Right hindlimb (tissue), 1 donor: ENCODE measurements at regions not wholly inside any gene's neighbourhood (a gene's known extent, or its start where the extent isn't known, plus 50 kb on each side); places are given as distances from the start of the nearest gene placed in this dataset.
"Not testable (repeated sequence)": the region's sequence is repeated elsewhere in the genome, so short reads cannot be mapped to it uniquely, and the experiment has no call there.

Experiments
- DNase-seq: peaks from one replicate; pipeline ENCODE4 v3.0.0-alpha.2; 2018

DNA sequence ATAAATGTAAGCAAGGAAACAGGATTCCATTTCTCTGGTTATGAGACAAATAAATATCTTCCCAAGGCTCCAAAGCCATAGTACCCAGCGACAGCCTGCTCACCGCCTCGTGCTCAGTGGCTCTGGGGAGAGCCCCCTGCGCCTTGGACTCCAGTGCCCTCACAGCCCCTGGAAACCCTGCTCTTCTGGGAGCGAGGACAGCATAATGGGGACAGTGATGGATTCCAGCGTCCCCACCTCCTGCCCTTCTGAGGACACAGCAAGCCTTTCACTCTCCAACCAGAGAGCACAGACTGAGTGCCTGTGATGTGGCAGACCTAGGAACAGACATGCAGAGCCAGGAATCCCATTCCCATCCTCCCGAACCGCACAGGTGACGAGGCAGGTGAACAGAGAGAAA, 660.8 kb downstream of the TBC1D22A start:
- DNase-seq, result no peak

DNA sequence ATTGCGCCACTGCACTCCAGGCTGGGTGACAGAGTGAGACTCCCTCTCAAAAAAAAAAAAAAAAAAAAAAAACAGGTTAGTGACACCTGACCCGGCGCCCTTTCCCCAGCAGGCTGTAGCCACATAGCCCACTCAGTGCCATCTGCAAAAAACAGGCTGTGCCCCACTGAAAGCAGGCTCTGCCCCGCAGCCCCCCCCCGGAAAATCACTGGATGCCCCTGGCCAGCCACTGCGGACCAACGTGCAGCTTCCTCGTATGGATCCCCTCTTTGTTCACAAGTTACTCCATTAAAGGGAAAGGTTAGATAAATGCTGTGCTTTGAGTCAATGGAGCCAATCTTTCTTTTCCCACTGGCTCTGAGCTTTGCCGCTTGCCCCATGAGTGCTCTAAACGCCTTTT, 660.3 kb downstream of the TBC1D22A start:
- no peak for DNase-seq

GRCh38 chr22:47421846-47422245, 659.4 kb downstream of the TBC1D22A start:
- no peak for DNase-seq

DNA sequence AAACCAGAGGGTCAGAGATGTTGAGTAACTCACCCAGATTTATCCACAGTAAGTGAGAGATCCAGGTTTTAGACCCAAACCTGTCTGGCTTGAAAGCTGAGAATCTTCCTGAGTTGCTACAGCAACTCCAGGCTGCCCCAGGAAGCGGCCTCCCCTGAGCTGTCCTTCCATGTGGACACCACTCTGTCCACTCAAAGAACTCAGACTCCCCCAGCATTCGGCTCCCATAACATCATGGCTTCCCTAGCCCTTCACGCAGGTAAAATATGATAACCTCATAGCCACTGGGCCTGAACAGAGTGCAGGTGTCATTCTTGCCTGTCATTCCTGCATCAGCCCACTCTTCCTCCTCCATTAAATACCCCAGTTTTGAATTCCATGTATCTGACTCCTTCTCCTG, 657.8 kb downstream of the TBC1D22A start:
- no peak for DNase-seq

GRCh38 chr22:47419239-47419638, 656.8 kb downstream of the TBC1D22A start:
- DNase-seq, result no peak

DNA sequence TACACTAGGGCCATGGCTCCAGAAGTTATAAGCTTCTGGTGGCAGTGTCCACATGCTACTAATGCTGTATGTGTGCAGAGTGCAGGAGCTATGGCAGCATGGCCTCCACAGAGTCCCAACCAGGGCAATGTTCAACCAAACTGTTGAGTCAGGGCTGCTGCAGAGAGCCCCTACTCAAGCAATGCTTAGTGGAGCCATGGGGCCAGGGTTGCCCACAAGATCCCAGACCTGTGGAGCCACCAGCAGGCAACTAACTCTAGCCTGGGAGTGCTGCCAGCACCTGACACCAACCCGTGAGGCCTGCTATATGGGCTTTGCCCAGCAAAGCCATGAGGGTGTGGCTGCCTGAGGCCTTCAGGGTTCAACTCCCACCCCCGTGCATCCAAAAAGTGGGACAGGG, 655.2 kb downstream of the TBC1D22A start:
- DNase-seq, result no peak

- DNase-seq, result no peak
Measured at GRCh38 chr22:47411006-47411405, 648.6 kb downstream of the TBC1D22A start.

DNA sequence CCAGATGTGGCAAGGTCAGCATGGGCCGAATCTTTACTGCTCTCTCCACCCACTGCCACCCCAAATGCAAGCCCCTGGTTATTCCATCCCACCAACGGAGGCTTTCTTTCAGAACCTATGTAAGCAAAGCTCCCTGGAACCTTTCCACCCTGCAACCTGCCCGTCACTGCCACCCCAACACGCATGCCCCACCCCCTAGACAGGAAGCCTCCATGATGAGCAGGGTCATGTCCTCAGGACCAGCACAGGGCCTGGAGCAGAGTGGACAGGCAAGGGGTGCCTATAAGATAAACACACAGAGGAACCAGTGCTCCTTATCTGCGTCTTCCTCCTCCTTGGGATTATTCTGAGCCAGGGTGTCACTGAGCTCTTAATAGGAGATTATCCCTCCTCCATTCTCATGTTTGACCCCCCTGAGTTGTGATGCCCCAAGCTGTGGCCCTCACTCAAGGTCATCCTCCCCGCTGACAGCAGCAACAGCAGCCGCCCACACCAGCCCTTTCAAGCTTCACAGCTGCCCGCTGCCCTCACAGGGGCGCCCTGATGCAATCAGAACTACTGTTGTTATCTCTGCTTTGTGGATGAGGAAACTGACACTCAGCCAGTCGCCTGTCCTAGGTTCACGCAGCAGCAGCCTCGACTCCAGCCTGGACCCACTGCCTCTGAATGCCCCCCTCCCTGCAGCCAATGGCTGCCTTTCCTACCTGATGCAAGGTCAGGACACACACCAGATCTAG, 647.3 kb downstream of the TBC1D22A start:
- no peak for DNase-seq

DNA sequence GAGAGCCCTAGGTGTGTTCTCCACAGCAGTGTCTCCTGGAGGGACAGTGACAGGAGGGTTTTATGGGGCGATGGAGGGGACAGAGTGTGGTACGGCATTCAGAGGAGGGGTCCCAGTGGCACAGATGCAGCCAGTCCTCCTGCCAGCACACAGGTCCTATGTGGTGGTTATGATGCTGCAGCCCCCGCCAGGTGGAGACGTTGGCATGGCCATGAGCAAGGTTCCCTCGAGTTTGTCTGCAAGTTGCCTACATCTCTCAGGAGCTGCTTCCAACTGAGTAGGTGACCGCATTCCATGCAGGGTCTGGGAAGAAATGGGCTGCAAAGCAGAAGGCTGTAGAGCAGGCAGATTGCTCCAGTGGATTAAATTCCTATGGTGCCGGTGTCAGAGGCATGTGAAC, 646.0 kb downstream of the TBC1D22A start:
- no peak for DNase-seq

DNA sequence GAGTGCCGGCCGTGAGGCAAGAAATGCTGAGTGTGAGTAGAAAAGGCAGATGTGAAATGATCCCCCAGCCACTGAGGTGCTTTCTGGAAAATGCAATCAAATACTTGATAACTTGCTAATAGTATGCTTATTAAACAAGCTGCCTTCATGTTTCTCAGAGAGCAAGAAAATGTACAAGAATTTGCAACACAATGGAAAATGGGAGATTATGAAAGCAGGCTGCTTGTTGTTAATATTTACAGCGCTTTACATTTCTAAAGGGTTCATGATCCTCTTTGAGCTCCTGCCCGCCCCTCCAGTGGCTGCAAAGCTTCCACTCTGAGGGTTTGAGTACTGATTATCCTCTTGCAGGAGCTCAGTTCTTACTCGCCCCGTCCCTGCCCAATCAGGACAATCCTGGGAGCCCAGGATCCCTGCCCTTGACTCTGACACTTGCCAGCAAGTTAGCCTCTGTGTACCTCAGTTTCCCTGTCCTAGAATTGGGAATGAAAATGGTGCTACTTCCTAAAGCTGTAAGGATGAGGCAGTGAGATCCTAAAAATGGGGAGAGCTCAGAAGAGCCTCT, 645.1 kb downstream of the TBC1D22A start:
- no peak for DNase-seq

GRCh38 chr22:47406896-47407295, 644.4 kb downstream of the TBC1D22A start:
- no peak for DNase-seq

DNA sequence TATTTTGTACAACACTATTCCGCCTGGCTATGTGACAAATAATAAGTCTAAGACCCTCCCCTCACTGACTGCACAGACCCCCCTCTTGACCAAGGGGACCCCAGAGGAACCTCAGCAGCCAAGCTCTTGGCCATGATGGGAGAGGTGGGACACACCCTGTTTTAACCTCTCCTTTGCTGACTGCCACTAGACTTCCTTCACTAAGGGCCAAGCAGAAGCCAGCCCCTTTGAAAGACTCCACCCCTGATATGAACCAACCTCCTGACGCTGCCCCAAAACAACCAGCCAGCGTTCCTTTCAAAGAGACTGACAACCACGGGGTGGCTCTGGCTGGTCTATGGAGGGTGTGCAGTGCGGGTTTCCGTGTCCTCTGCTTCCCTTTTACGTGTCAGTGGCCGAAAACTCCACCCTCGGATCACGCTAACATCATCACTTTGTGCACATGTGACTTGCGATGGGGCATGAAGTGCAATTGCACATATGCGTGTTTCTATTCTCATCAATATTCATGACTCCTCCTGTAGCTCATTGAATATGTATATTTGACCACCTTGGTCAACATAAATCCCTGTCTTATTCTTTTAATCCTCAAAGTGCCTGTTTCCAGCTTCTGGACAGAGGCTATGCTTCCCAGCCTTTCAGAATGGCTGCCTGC, 643.9 kb downstream of the TBC1D22A start:
- no peak for DNase-seq

DNA sequence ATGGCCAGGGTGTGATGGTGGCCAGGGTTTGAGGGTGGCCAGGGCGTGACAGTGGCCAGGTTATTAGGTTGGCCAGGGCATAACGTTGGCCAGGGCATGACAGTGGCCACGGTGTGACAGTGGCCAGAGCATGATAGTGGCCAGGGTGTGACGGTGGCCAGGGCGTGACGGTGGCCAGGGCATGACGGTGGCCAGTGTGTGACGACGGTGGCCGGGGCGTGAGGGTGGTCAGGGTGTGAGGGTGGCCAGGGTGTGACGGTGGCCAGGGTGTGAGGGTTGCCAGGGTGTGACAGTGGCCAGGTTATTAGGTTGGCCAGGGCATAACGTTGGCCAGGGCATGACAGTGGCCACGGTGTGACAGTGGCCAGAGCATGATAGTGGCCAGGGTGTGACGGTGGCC, 642.8 kb downstream of the TBC1D22A start:
- DNase-seq, result not testable (repeated sequence)

GRCh38 chr22:47402876-47403525, 640.6 kb downstream of the TBC1D22A start:
- DNase-seq, result no peak

DNA sequence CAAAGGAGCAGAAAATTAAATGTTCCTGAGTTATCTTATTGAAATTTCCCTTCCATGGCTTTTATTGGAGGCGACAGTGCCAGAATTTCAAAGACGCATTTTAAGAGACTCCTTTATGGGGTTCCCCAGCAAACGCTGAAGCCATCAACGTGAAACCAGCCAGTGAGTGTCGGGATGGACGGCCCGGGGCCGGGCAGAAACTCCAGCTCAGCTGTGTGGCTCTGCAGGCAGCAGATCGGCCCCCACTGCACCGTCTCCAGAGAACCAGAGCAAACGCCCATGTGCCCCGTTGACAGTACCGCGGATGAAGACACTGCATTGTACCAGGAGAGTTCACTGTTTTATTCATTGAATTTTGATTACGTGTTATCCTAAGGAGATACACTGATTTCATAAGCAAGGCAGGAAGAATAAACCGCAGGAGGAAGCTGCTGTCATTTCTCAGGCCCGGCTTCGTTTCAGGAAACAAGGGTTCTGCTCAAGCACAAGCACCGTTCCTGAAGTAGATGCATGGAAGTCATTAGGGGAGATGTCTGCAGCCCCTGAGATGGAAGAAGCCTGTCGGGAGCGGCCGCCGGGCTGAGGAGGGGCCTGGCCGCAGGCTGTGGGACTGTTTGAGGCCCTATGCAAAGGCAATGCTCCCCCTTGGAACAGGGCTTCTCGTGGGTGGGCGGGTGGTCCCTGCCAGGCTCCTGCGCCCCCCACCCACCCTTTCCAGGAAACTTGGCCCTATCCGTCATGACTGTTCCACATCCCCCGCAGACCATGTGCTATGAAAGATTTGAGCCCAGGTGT, 639.7 kb downstream of the TBC1D22A start:
- DNase-seq, result no peak

DNA sequence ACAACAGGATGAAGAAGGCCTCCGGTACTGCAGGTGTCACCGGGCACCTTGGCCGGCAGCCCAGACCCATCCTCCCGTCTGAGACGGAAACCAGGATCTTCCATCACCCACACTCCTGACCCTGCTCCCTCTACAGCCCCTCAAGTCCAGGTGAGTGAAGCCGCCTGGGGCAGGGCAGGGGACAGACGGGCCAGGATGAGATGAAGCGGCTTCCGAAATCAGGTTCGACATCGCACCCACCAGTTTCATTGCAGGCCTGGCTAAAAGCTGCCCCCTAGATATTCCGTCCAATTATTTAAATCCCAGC, 639.1 kb downstream of the TBC1D22A start:
- DNase-seq, result no peak

DNA sequence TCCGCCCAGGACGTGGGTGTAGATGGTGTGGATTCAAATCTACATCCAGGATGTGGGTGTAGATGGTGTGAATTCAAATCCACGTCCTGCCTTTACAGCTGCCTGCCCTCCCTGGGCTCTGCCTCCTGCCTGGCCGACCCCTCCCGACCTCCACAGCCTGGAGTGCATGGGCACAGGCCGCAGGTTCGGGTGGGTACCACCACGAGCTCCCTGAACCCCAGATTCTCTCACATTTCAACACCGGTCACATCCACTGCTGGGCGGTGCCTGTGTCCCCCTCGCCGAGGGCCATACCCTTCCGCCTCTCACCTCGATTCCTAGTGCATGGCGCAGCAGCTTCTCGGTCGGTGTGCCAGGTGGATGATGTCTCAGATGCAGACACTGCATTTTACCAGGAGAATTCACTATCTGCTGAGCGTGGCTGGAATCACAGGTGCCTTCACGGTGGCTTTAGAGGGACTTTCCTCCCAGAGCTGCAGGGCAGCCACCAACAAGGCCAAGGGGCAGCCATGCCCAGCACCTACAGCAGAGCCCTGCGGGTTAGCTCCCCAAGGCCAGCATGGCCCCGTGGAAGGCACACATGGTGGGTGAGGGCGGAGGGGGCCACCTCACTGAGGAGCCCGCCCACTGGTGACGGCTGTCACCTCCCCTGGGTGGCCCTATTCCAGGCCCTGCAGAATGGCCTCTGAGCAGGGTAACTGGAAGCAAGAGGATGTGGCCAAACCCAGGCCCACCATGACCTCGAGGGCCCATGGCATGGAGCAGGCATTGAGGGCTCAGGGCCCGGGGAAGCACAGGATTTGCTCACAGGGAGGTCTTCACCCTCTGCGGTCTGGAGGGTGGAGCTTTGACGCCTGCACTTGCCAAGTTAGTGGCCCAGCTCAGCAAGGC, 638.5 kb downstream of the TBC1D22A start:
- DNase-seq, result no peak

DNA sequence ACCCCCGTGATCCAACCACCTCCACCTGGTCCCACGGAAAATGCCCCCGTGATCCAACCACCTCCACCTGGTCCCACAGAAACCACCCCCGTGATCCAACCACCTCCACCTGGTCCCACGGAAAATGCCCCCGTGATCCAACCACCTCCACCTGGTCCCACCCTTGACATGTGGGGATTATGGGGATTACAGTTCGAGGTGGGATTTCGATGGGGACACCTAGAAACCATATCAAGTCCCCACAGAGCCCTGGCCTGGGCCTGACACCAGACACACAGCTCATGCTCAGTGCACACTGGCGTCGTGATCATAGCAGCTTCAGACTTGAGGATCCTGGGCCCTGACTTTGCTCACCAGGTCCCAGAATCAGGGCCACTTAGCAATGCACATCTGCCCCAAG, 637.7 kb downstream of the TBC1D22A start:
- not testable (repeated sequence) for DNase-seq

GRCh38 chr22:47398921-47399790, 636.7 kb downstream of the TBC1D22A start:
- no peak for DNase-seq

DNA sequence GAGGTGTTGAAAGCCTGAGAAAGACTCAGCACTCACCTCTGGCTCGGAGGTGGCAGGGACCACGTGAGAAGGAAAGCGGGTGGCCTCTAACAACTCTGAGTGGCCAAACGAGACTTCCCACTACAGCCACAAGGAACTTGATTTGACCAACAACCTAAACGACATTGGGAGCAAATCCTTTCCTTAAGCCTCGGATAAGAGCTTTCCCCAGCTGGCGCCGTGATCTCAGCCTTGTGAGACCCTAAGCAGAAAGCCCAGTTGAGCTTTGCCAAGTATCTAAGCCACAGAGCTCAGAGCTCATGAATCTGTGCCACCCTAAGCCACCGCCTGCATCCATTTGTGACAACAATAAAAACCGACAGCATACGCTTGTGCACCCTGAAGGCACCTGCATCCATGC, 636.0 kb downstream of the TBC1D22A start:
- DNase-seq, result no peak

- DNase-seq, result no peak
Measured at GRCh38 chr22:47397673-47398072, 635.2 kb downstream of the TBC1D22A start.
